Neural cell (in vitro differentiated cells): ENCODE measurements at regions not wholly inside any gene's neighbourhood (a gene's known extent, or its start where the extent isn't known, plus 50 kb on each side); places are given as distances from the start of the nearest gene placed in this dataset.

Experiments used
- CTCF ChIP-seq: fragments of 450-650 bp; IDR thresholded peaks from 2 replicates; pipeline ENCODE4 v1.5.1; 2014; ENCODE audit warnings: antibody characterized with exemption, mild to moderate bottlenecking, moderate library complexity; ENCODE audit not compliant: poor library complexity, severe bottlenecking
- EP300 ChIP-seq: fragments of 450-650 bp; conservative IDR thresholded peaks from 2 replicates; pipeline ENCODE4 v1.6.1; 2014; ENCODE audit warnings: antibody characterized with exemption, mild to moderate bottlenecking, moderate library complexity; ENCODE audit not compliant: poor library complexity, severe bottlenecking
- EZH2 ChIP-seq: fragments of 200-600, 300-800 bp; shearing (Covaris generic), sonication (generic); IDR thresholded peaks from 2 replicates; pipeline ENCODE4 v1.6.1; 2014; ENCODE audit warnings: antibody characterized with exemption, low read length, borderline replicate concordance, mild to moderate bottlenecking; ENCODE audit not compliant: insufficient read depth, poor library complexity, severe bottlenecking
- MXI1 ChIP-seq: fragments of 450-650 bp; conservative IDR thresholded peaks from 2 replicates; pipeline ENCODE4 v1.6.1; 2014; ENCODE audit warnings: antibody characterized with exemption, mild to moderate bottlenecking; ENCODE audit not compliant: poor library complexity, severe bottlenecking
- RAD21 ChIP-seq: fragments of 450-650 bp; conservative IDR thresholded peaks from 2 replicates; pipeline ENCODE4 v1.6.1; 2014; ENCODE audit warnings: antibody characterized with exemption, mild to moderate bottlenecking, moderate library complexity
- REST ChIP-seq: IDR thresholded peaks from 2 replicates; pipeline ENCODE4 v1.6.1; 2012; ENCODE audit warnings: borderline replicate concordance
- SMC3 ChIP-seq: fragments of 450-650 bp; conservative IDR thresholded peaks from 2 replicates; pipeline ENCODE4 v1.6.1; 2014; ENCODE audit warnings: antibody characterized with exemption, mild to moderate bottlenecking, moderate library complexity; ENCODE audit not compliant: poor library complexity
- TAF1 ChIP-seq: IDR thresholded peaks from 2 replicates; pipeline ENCODE4 v1.6.1; 2012; ENCODE audit warnings: low read depth

GRCh38 chr12:92341065-92341668 is 195.5 kb upstream of the BTG1 start:
- no peak for TF ChIP-seq EZH2
- TF ChIP-seq REST, result no peak
- TF ChIP-seq CTCF, result no peak
- no peak for TF ChIP-seq EP300
- TF ChIP-seq TAF1, result no peak
- no peak for TF ChIP-seq RAD21
- TF ChIP-seq SMC3, result no peak
- TF ChIP-seq MXI1, result no peak
